GM23338 (cell line): ENCODE measurements at regions not wholly inside any gene's neighbourhood (a gene's known extent, or its start where the extent isn't known, plus 50 kb on each side); places are given as distances from the start of the nearest gene placed in this dataset.

Experiments used
- CREB1 ChIP-seq: fragments of 250-450 bp; sonication (Bioruptor Pico); IDR thresholded peaks from 2 replicates; pipeline ENCODE4 v1.5.0; 2020; ENCODE audit warnings: low read depth, mild to moderate bottlenecking, moderate library complexity
- CTCF ChIP-seq, 2 experiments: fragments of 200-600 bp in 1 of 2; sonication (generic) in 1 of 2; conservative IDR thresholded peaks; 2 replicates each; pipeline versions ENCODE4 v1.5.1 to v1.6.1; 2016 to 2017; ENCODE audit warnings: antibody characterized with exemption in 2 of 2, low read depth in 2 of 2, mild to moderate bottlenecking in 2 of 2, moderate library complexity in 1 of 2
- EZH2 ChIP-seq: fragments of 200-600 bp; sonication (generic); IDR thresholded peaks from one replicate; pipeline ENCODE4 v1.8.0; 2017; ENCODE audit warnings: antibody characterized with exemption, mild to moderate bottlenecking, low read depth; ENCODE audit not compliant: unreplicated experiment
- EZH2phosphoT487 ChIP-seq: fragments of 200-600 bp; sonication (generic); IDR thresholded peaks from one replicate; pipeline ENCODE4 v1.8.1; 2018; ENCODE audit warnings: antibody characterized with exemption; ENCODE audit not compliant: unreplicated experiment
- POLR2AphosphoS5 ChIP-seq: IDR thresholded peaks from 2 replicates; pipeline ENCODE4 v1.6.1; 2016; ENCODE audit warnings: antibody characterized with exemption, low read depth
- STAT1 ChIP-seq: IDR thresholded peaks from one replicate; pipeline ENCODE4 v1.6.1; 2016; ENCODE audit warnings: antibody characterized with exemption; ENCODE audit not compliant: unreplicated experiment
- ZNF331 ChIP-seq: fragments of 250-450 bp; sonication (Bioruptor Pico); IDR thresholded peaks from 2 replicates; pipeline ENCODE4 v1.5.0; 2020; ENCODE audit warnings: low read depth, mild to moderate bottlenecking, moderate library complexity
- ZNF462 ChIP-seq: fragments of 250-450 bp; sonication (Bioruptor Pico); IDR thresholded peaks from 2 replicates; pipeline ENCODE4 v1.5.0; 2020; ENCODE audit warnings: mild to moderate bottlenecking, moderate library complexity

- TF ChIP-seq ZNF462 (CRISPR knock-in tag) (no peak), EZH2phosphoT487 (no peak), CREB1 (CRISPR knock-in tag) (no peak), STAT1 (no peak), EZH2 (no peak), POLR2AphosphoS5 (no peak), ZNF331 (CRISPR knock-in tag) (no peak), CTCF (conservative IDR thresholded peaks at IDR 0.05; ENCODE audit: low read depth in 2 of 2) (no peak)
Observed at GRCh38 chr9:129558063-129558550, 62.8 kb downstream of the C9orf50 start (continued).
